ENCODE measurements at regions not wholly inside any gene's neighbourhood (a gene's known extent, or its start where the extent isn't known, plus 50 kb on each side); places are given as distances from the start of the nearest gene placed in this dataset.

- TF ChIP-seq ETS1 (IDR thresholded peaks at IDR 0.05) (no peak), NANOG (IDR thresholded peaks at IDR 0.05; ENCODE audit: borderline replicate concordance) (no peak), CREB1 (CRISPR knock-in tag; IDR thresholded peaks at IDR 0.05; ENCODE audit: low read depth) (no peak), ZNF462 (CRISPR knock-in tag; IDR thresholded peaks at IDR 0.05) (no peak), JUNB (IDR thresholded peaks at IDR 0.05; ENCODE audit: unreplicated experiment) (no peak), EZH2phosphoT487 (IDR thresholded peaks at IDR 0.05; ENCODE audit: unreplicated experiment) (no peak)
Measured at GRCh38 chr6:15716889-15717288, 54.1 kb upstream of the DTNBP1 start (continued).

GRCh38 chr6:15715851-15716250 is 53.0 kb upstream of the DTNBP1 start:
- Histone ChIP-seq H4K20me1 (replicated peaks; ENCODE audit: insufficient read depth) (no peaks in the 10 kb centered on the region), H3K4me3 (no peak overlapping the region), H2AFZ (no peak overlapping the region), H3K4me1 (ENCODE audit: insufficient read depth) (no peaks in the 10 kb centered on the region), H3F3A (replicated peaks; ENCODE audit: low read depth) (no peaks in the 10 kb centered on the region), H3K4me2 (no peak overlapping the region), H3K9me2 (ENCODE audit: insufficient read depth) (peaks cover 15% of the 10 kb centered on the region; the same call in 1 of the 2 replicates), H3K27ac (ENCODE audit: low read depth) (no peak overlapping the region), H3K36me3 (ENCODE audit: insufficient read depth) (no peaks in the 10 kb centered on the region), H3K79me2 (replicated peaks; ENCODE audit: insufficient read depth) (no peaks in the 10 kb centered on the region), H3K27me3 (ENCODE audit: insufficient read depth) (no peaks in the 10 kb centered on the region)
- peaks cover 19% of the 10 kb centered on the region for H3K9me3 Mint-ChIP-seq
- H3K4me1 Mint-ChIP-seq: 0 out of 3 replicates have a peak, but pooled peaks cover 2% of the 10 kb centered on the region
- ATAC-seq: no peak
- H3K27me3 Mint-ChIP-seq (ENCODE audit: insufficient read depth, low read depth, poor library complexity): peaks cover 5% of the 10 kb centered on the region
- H3K36me3 Mint-ChIP-seq (ENCODE audit: low read depth): no peaks in the 10 kb centered on the region
- no peak overlapping the region for H3K4me3 Mint-ChIP-seq
- no peak for DNase-seq (ENCODE audit: low spot score)
- no peak overlapping the region for H3K27ac Mint-ChIP-seq
- TF ChIP-seq NANOG (IDR thresholded peaks at IDR 0.05; ENCODE audit: borderline replicate concordance) (no peak), CREB1 (CRISPR knock-in tag; IDR thresholded peaks at IDR 0.05; ENCODE audit: low read depth) (no peak), STAT1 (IDR thresholded peaks at IDR 0.05; ENCODE audit: unreplicated experiment) (no peak), ZNF114 (CRISPR knock-in tag; IDR thresholded peaks at IDR 0.05) (no peak), REST (IDR thresholded peaks at IDR 0.05; ENCODE audit: unreplicated experiment) (no peak), EZH2 (IDR thresholded peaks at IDR 0.05; ENCODE audit: low read depth, unreplicated experiment) (no peak), POLR2AphosphoS5 (IDR thresholded peaks at IDR 0.05; ENCODE audit: low read depth) (no peak), ZNF331 (CRISPR knock-in tag; IDR thresholded peaks at IDR 0.05; ENCODE audit: low read depth) (no peak)
